ENCODE measurements at regions not wholly inside any gene's neighbourhood (a gene's known extent, or its start where the extent isn't known, plus 50 kb on each side); places are given as distances from the start of the nearest gene placed in this dataset.

DNA sequence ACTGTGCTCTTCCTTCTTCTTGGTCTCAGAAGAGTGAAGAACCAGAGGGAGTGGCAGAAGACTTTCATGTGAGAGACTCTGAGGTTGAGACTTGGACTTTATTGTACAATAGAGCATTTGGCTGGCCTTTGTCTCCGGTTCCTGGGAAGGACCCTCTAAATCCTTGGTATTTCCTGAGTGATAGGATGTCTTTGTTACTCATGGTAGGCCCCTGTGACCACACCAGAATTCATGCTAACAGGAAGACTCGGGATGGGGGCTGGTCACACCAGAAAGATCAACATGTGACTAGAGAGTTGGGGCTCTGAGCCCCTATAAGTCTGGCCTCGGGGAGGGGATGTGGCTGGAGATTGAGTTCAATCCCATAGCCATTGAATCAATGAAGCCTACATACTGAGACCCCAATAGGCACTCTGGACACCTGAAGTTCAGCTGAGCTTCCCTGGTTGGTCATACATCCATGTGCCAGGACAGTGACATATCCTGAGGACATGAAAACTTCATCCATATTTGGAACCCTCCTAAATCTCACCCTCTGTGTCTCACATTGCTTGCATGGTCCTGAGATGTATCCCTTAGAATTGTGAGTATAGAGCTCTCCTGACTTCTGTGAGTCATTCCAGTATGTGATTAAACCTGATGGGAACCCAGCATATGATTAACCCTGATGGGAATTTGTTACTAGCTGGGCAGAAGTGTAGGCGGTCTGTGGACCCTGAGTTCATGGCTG is 201.7 kb downstream of the GADD45G start:
- ChIA-PET POLR2A (no interaction called here), CTCF (no interaction called here)
- no peaks in the 10 kb centered on the region for H3K4me1 Mint-ChIP-seq
- no peak overlapping the region for H3K27ac Mint-ChIP-seq
- no peaks in the 10 kb centered on the region for H3K27me3 Mint-ChIP-seq
- ATAC-seq (ENCODE audit: low read depth) (no peak), DNase-seq (no peak)
- no peak overlapping the region for H3K4me3 Mint-ChIP-seq
- H3K36me3 Mint-ChIP-seq (ENCODE audit: low read depth) = no peaks in the 10 kb centered on the region
- intact Hi-C loops (cut with micrococcal nuclease) = no loop called here
- TF ChIP-seq, protein P1, sequence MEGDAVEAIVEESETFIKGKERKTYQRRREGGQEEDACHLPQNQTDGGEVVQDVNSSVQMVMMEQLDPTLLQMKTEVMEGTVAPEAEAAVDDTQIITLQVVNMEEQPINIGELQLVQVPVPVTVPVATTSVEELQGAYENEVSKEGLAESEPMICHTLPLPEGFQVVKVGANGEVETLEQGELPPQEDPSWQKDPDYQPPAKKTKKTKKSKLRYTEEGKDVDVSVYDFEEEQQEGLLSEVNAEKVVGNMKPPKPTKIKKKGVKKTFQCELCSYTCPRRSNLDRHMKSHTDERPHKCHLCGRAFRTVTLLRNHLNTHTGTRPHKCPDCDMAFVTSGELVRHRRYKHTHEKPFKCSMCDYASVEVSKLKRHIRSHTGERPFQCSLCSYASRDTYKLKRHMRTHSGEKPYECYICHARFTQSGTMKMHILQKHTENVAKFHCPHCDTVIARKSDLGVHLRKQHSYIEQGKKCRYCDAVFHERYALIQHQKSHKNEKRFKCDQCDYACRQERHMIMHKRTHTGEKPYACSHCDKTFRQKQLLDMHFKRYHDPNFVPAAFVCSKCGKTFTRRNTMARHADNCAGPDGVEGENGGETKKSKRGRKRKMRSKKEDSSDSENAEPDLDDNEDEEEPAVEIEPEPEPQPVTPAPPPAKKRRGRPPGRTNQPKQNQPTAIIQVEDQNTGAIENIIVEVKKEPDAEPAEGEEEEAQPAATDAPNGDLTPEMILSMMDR (IDR thresholded peaks at IDR 0.05) = no peak
- H3K9me3 Mint-ChIP-seq = no peaks in the 10 kb centered on the region

DNA sequence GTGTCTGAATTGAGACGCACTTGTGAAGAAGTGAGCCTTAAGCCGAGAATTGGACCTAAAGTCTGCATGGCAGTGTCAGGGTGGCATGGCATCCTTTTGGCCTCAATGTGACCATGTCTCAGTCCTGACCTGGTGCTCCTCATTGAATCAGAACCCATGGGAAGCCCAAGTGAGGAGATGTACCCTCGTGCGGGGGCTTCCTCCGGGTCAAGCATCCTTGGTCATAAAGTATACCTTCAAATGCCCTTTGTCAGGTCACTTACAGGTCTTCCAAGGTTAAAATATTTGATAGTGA is 202.2 kb downstream of the GADD45G start:
- Mint-ChIP-seq H3K4me1 (no peaks in the 10 kb centered on the region), H3K27ac (no peak overlapping the region), H3K4me3 (no peak overlapping the region), H3K36me3 (ENCODE audit: low read depth) (no peaks in the 10 kb centered on the region), H3K9me3 (no peaks in the 10 kb centered on the region), H3K27me3 (no peaks in the 10 kb centered on the region)
- TF ChIP-seq, protein P1 (IDR thresholded peaks at IDR 0.05) = no peak
- POLR2A ChIA-PET = no interaction called here
- ATAC-seq (ENCODE audit: low read depth) (no peak), DNase-seq (no peak)
- CTCF ChIA-PET = no interaction called here
- intact Hi-C loops (cut with micrococcal nuclease) = no loop called here

DNA sequence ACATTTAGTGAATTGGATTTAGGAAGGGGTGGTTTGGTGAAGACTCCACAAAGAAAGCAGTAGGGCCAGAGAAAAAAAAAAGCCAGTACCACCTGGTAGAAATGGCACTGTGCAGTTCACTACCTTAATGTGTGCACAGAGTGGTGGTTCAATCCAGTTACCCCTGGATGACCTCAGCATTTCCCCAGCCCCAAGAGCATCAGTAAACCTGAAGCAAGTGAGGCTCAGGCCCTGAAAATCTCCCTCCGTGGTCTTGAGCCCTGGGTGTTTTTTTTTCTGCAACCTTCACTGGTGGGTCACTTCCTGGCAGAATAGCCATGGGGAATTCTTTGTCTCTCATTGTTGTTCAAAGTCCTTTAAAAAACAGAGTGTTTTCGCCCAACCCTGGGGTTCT is 202.9 kb downstream of the GADD45G start:
- H3K4me1 Mint-ChIP-seq = no peaks in the 10 kb centered on the region
- H3K27ac Mint-ChIP-seq = no peak overlapping the region
- no peaks in the 10 kb centered on the region for H3K36me3 Mint-ChIP-seq (ENCODE audit: low read depth)
- H3K4me3 Mint-ChIP-seq = no peak overlapping the region
- ChIA-PET POLR2A (no interaction called here), CTCF (no interaction called here)
- TF ChIP-seq, protein P1 (IDR thresholded peaks at IDR 0.05) = no peak
- ATAC-seq (ENCODE audit: low read depth) (no peak), DNase-seq (no peak)
- intact Hi-C loops (cut with micrococcal nuclease) = no loop called here
- H3K9me3 Mint-ChIP-seq = no peaks in the 10 kb centered on the region
- no peaks in the 10 kb centered on the region for H3K27me3 Mint-ChIP-seq

DNA sequence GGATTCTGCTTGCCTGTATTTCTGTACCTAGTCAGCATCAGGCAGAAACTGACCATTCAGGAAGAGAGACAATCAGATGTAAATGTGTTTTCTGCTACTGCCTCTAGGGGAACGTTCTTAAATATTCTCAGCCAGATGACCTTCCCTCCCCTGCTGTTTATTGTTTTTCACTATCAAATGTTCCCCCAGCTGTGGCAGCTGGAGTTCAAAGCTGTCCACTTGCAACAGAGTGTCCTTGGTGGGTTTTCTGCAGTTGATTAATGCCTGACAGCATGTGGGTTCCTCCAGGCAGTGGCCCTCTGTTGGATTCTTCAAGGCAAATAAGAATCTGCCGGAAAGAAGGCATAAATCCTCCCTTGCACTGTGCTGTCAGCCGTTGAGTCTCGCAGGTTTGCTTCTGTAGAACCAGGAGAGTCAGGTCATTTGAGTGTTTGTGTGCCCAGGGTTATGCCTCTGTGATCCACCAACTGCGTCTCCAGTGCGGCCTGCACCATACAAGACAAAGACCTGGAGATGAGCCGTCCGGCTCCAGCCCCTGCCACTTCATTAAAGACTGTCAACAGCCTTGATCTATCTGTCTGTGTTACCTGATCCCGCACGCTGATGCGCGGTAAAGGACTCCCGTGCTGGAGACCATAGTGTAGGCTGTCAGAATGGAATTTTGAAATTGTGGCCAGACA is 203.4 kb downstream of the GADD45G start:
- TF ChIP-seq, protein P1 (IDR thresholded peaks at IDR 0.05) = no peak
- ATAC-seq (ENCODE audit: low read depth) = no peak
- intact Hi-C loops (cut with micrococcal nuclease) = no loop called here
- H3K4me3 Mint-ChIP-seq = no peak overlapping the region
- no peaks in the 10 kb centered on the region for H3K27me3 Mint-ChIP-seq
- no peak for DNase-seq
- H3K36me3 Mint-ChIP-seq (ENCODE audit: low read depth) = no peaks in the 10 kb centered on the region
- H3K9me3 Mint-ChIP-seq = no peaks in the 10 kb centered on the region
- POLR2A ChIA-PET = no interaction called here
- peaks cover 2% of the 10 kb centered on the region for H3K4me1 Mint-ChIP-seq
- CTCF ChIA-PET = no interaction called here
- no peak overlapping the region for H3K27ac Mint-ChIP-seq

DNA sequence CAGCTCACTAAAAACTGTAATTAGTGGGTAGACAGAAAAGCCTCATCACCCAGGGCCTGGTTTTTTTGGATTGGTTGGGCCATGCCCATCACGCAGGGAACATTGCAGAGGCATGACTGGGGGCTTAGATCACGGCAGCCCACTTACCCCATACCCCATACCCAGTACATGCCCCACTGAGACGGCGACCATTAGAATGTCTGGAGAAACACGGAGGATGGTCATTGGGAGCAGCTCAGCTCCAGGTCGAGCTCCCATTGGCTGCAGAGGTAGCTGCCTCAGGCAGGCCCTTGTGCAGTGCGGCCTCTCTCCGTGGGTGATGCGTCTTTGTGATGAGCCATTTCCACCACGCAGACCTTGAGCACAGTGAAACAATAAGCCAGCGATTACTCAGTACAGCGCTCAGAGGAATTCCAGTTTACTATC is 204.0 kb downstream of the GADD45G start:
- Mint-ChIP-seq H3K27ac (no peak overlapping the region), H3K27me3 (no peaks in the 10 kb centered on the region), H3K9me3 (no peaks in the 10 kb centered on the region), H3K4me3 (no peak overlapping the region), H3K36me3 (ENCODE audit: low read depth) (no peaks in the 10 kb centered on the region), H3K4me1 (peaks cover 6% of the 10 kb centered on the region)
- POLR2A ChIA-PET = no interaction called here
- CTCF ChIA-PET = no interaction called here
- intact Hi-C loops (cut with micrococcal nuclease) = no loop called here
- TF ChIP-seq, protein P1 (IDR thresholded peaks at IDR 0.05) = no peak
- no peak for DNase-seq
- no peak for ATAC-seq (ENCODE audit: low read depth)

All from activated B cell treated with CpG ODN at 0.5 μM for 24 hours (primary cell).